Activated CD4-positive, alpha-beta memory T cell treated with anti-CD3 and anti-CD28 coated beads, Interleukin-2, amount 10 ng/mL, durations not matched to agents 7 days and 5 days (primary cell): ENCODE measurements at regions not wholly inside any gene's neighbourhood (a gene's known extent, or its start where the extent isn't known, plus 50 kb on each side); places are given as distances from the start of the nearest gene placed in this dataset.

Experiments
- CTCF ChIA-PET: fragments of 350-600 bp; sonication (Branson Sonifier 250); formaldehyde crosslinking; loops from one replicate; lab custom pipeline; 2021; ENCODE audit warnings: antibody characterized with exemption, inconsistent platforms; lab: Charles Lee
- POLR2A ChIA-PET: fragments of 350-600 bp; sonication (Branson Sonifier 250); formaldehyde crosslinking; loops from one replicate; lab custom pipeline; 2021; ENCODE audit warnings: antibody characterized with exemption; lab: Charles Lee
- DNase-seq: peaks from one replicate; pipeline ENCODE4 v3.0.0-alpha.2; 2020
- H3K27ac Mint-ChIP-seq: one replicate; pipeline ENCODE4 v1.8.0; 2021; ENCODE audit warnings: mild to moderate bottlenecking, mixed read lengths
- H3K27me3 Mint-ChIP-seq: one replicate; pipeline ENCODE4 v1.8.0; 2021; ENCODE audit warnings: mixed read lengths
- H3K36me3 Mint-ChIP-seq: one replicate; pipeline ENCODE4 v1.8.0; 2021; ENCODE audit warnings: low read depth, mixed read lengths
- H3K4me1 Mint-ChIP-seq: one replicate; pipeline ENCODE4 v1.8.0; 2021; ENCODE audit warnings: mixed read lengths
- H3K4me3 Mint-ChIP-seq: one replicate; pipeline ENCODE4 v1.8.0; 2021; ENCODE audit warnings: mild to moderate bottlenecking, mixed read lengths
- H3K9me3 Mint-ChIP-seq: one replicate; pipeline ENCODE4 v1.8.0; 2021; ENCODE audit warnings: mixed read lengths

DNA sequence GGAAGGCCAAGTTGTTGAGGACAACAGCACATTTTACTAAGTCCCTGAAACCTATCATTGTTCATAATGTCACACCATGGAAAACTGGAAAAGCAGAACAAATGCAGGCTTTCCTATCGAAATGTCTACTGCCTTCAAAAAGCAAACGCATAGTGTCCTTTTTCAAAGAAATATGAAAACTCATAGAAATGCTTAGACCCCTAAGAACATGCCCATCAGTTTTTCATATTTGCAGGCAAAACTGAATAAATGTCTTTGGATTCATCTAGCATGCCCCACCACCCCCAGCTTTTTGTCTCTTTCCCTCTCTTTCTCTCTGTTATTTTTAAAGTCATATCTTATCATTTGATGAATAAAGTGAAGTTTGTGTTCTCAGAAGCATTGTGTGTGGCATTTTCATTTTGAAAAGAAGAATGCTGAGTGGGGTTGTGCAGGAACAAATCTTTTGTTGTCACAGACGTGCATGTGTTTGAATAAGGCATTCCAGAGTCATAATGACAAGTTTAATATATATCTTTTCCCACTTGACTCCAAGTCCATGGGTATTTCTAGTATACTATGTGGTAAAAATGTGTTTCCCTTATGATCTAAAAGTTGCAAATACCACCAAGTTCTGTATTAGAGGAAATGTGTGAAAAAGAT is 2180.0 kb upstream of the PIK3C3 start:
- Mint-ChIP-seq H3K27ac (no peak overlapping the region), H3K4me3 (no peak overlapping the region), H3K4me1 (no peaks in the 10 kb centered on the region), H3K9me3 (peaks cover 8% of the 10 kb centered on the region), H3K36me3 (no peaks in the 10 kb centered on the region), H3K27me3 (no peaks in the 10 kb centered on the region)
- DNase-seq = no peak
- ChIA-PET CTCF (no interaction called here), POLR2A (no interaction called here)

DNA sequence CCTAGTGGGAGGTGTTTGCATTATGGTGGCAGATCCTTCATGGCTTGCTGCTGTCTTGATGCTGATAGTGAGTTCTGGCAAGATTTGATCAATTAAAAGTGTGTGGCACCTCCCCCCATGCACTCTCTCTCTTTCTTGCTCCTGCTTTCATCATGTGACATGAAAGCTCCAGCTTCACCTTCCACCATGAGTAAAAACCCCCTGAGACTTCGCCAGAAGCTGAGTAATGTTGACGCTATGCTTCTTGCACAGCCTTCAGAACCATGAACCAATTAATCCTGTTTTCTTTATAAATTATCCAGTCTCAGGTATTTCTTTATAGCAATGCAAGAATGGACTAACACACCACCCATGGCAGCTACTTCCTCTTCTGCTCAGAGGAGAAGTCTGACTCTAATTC is 2181.4 kb upstream of the PIK3C3 start:
- Mint-ChIP-seq H3K36me3 (no peaks in the 10 kb centered on the region), H3K27ac (no peak overlapping the region), H3K27me3 (no peaks in the 10 kb centered on the region), H3K4me1 (no peaks in the 10 kb centered on the region), H3K4me3 (no peak overlapping the region), H3K9me3 (peaks cover 12% of the 10 kb centered on the region)
- POLR2A ChIA-PET = no interaction called here
- DNase-seq = no peak
- CTCF ChIA-PET = no interaction called here

DNA sequence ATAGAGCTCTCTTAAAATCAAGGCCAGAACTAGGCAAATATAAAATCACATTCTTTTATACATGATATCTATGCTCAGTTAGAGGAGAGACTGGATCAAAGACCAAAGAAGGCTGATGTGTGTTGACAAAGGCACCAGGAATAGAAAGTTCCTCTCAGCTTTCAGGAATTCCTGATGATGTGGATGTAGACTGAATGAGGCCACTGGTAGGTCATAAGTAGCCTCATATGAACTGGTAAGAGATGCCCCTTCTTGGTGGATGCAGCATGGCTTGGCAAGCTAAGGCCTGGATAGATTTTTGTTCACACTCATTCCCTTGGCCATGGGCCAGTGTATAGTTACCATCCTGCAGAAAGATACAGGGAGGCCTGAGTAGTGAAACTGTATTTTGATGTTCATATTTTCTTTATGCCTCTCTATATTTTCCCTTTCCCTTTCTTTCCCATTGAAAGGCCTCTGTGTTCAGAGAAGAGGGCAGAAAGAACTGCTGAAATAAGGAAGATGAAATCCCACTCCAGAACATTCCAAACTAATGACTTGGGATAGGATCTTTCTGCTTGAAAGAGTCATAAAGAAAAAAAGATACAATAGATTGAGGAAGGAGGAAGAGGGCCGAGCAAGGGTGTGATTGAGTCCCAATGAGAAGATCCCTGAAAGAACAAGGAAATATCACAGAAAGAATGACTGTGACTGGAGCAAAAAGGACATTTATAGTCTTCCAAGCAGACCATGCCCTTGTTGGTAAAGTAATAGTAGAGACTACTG is 2182.7 kb upstream of the PIK3C3 start:
- Mint-ChIP-seq H3K36me3 (no peaks in the 10 kb centered on the region), H3K9me3 (peaks cover 12% of the 10 kb centered on the region), H3K27ac (no peak overlapping the region), H3K4me1 (no peaks in the 10 kb centered on the region), H3K4me3 (no peak overlapping the region), H3K27me3 (no peaks in the 10 kb centered on the region)
- CTCF ChIA-PET = no interaction called here
- no peak for DNase-seq
- POLR2A ChIA-PET = no interaction called here

DNA sequence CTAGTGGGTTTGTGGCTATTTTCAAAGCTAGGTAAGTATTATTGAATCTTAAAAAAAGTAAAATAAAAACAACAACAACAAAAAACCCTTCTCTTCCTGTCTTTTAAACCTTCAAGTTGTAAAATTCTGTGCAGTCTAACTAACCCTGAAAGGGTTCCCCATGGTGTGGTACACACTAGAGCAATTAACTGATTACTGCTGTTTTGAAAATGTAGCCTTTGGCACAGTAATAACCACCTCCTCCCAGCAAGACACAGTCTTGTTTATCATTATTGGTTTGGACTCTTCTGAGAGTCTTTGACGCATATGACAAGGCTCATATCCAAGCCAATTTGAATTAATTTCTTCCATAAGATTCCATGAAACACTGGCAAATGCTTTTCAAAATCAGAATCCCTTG is 2184.6 kb upstream of the PIK3C3 start:
- H3K36me3 Mint-ChIP-seq = no peaks in the 10 kb centered on the region

DNA sequence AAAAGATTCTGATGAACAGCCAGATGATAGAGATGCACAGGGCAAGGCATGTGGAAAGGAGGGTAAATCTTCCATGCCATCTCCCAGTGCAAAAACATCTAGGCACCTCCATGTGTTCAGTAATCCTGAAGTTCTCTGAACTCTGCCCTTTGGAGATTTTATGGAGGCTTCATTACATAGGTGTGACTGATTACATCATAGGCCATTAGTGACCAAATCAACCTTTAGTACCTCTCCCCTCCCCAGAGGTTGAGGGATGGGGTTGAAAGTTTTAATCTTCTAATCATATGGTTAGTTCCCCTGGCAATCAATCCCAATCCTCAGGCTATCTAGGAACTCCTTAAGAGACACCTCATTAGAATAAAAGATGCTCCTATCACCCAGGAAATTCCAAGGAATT is 2190.2 kb upstream of the PIK3C3 start:
- H3K36me3 Mint-ChIP-seq = no peaks in the 10 kb centered on the region
- no peaks in the 10 kb centered on the region for H3K4me1 Mint-ChIP-seq
- H3K27ac Mint-ChIP-seq = no peak overlapping the region
- peaks cover 11% of the 10 kb centered on the region for H3K9me3 Mint-ChIP-seq
- H3K4me3 Mint-ChIP-seq = no peak overlapping the region
- DNase-seq = no peak
- ChIA-PET CTCF (no interaction called here), POLR2A (no interaction called here)
- H3K27me3 Mint-ChIP-seq = no peaks in the 10 kb centered on the region

More for the DNA sequence above, 2184.6 kb upstream of the PIK3C3 start:
- ChIA-PET POLR2A (no interaction called here), CTCF (no interaction called here)
- H3K4me3 Mint-ChIP-seq = no peak overlapping the region
- no peak for DNase-seq
- no peaks in the 10 kb centered on the region for H3K27me3 Mint-ChIP-seq
- no peaks in the 10 kb centered on the region for H3K4me1 Mint-ChIP-seq
- H3K27ac Mint-ChIP-seq = no peak overlapping the region
- peaks cover 12% of the 10 kb centered on the region for H3K9me3 Mint-ChIP-seq

DNA sequence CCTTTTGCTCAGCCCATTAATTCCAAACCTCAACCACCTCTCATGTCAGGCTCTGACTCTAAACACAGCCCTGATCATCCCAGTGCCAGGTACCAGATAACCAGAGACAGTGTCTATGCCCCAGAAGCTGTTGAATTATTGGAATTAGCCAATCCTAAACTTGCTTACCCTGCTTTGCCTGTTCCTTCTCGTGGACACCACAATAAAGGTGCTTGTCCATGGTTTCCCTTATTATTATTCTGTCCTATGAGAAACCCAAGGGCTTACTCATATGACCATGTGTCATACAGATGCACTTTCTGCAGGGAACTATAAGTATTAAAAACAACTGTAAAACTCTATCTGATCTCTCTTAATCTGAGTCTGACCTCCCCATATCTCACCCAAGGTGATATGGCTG is 2193.8 kb upstream of the PIK3C3 start:
- no peak overlapping the region for H3K4me3 Mint-ChIP-seq
- no peak overlapping the region for H3K27ac Mint-ChIP-seq
- ChIA-PET POLR2A (no interaction called here), CTCF (no interaction called here)
- no peaks in the 10 kb centered on the region for H3K4me1 Mint-ChIP-seq
- no peaks in the 10 kb centered on the region for H3K27me3 Mint-ChIP-seq
- no peaks in the 10 kb centered on the region for H3K36me3 Mint-ChIP-seq
- H3K9me3 Mint-ChIP-seq = peaks cover 12% of the 10 kb centered on the region
- DNase-seq = no peak

DNA sequence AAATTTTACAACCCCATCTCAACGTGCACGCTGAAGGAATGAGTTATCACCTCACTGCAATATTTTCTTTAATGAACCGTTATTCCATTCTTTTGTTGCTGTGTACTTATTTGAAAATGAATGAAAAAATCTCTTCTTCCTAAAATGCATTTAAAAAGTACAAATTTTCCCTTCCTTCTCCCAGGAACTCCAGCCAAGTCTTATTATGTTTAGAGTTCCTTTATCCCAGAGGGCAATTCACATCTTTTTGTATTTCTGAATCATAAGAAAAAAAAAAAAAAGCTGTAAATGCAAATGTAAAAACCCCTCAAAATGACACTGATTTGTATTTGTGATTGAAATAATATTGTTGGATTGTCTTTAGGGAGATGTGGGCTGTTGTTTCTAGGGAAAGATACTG is 2194.3 kb upstream of the CELF4 start:
- CTCF ChIA-PET = no interaction called here
- peaks cover 12% of the 10 kb centered on the region for H3K9me3 Mint-ChIP-seq
- no peak overlapping the region for H3K4me3 Mint-ChIP-seq
- H3K27ac Mint-ChIP-seq = no peak overlapping the region
- POLR2A ChIA-PET = no interaction called here
- H3K36me3 Mint-ChIP-seq = no peaks in the 10 kb centered on the region
- DNase-seq = no peak
- H3K27me3 Mint-ChIP-seq = no peaks in the 10 kb centered on the region
- H3K4me1 Mint-ChIP-seq = no peaks in the 10 kb centered on the region

DNA sequence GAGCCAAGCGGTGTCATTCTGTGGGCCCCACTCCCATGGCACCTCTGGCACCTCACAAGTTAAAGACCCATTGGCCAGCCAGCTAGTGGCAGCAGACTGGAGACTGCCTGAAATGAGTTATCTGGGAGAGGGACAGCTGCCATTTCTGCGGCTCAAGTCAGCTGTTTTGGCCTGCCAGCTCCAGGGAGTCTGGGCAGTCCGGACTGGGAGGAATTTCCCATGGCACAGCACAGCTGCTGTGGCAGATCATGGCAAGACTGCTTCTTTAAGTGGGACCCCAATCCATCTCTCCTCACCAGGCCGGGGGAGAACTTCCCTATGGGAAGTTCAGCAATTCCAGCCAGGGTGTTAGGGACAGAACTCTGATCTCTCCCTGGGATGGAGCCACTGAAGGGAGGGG is 2187.6 kb upstream of the CELF4 start:
- H3K4me3 Mint-ChIP-seq = no peak overlapping the region
- no peaks in the 10 kb centered on the region for H3K4me1 Mint-ChIP-seq
- H3K36me3 Mint-ChIP-seq = no peaks in the 10 kb centered on the region
- ChIA-PET POLR2A (no interaction called here), CTCF (no interaction called here)
- H3K27ac Mint-ChIP-seq = no peak overlapping the region
- H3K9me3 Mint-ChIP-seq = peaks cover 15% of the 10 kb centered on the region
- DNase-seq = no peak
- no peaks in the 10 kb centered on the region for H3K27me3 Mint-ChIP-seq

DNA sequence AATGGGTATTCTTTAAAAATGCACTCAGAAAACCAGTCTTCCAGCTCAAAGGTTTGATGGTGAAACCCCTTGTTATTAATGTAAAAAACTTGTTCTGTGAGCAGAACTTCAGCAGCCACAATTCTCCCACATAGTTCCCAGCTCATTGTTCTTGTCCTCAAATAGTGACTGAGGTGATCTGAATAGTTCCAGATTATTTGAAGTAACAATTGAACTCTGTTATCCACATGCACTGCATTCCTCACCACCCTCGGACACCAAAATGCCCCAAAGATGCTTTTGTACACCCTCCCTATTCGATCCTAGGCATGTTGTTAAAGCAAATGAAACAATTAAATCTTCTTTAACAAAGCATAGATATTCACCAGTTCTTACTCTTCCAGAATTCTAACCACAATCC is 2186.8 kb upstream of the CELF4 start:
- no peak for DNase-seq

DNA sequence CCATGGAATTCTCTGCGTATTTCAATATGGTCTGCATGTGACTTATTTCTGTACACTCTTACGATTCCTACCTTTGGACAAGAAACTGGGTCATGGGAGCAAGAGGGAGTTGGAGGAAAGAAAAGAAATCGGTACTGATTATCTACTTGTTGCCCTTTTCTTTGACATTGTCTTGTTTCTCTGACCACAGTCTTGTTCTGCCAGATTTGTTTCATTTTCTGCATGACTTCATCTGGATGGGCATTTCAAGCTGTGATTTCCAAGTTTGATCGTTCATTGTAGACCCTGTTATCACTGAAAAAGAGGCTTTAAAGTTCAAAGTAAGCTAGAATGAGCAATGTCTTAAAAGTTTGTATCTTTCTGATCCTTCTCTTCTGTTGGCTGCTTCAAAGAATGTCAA is 2186.3 kb upstream of the CELF4 start:
- CTCF ChIA-PET = no interaction called here
- DNase-seq = no peak
- Mint-ChIP-seq H3K27me3 (no peaks in the 10 kb centered on the region), H3K4me3 (no peak overlapping the region), H3K4me1 (no peaks in the 10 kb centered on the region), H3K9me3 (peaks cover 10% of the 10 kb centered on the region), H3K27ac (no peak overlapping the region), H3K36me3 (no peaks in the 10 kb centered on the region)
- POLR2A ChIA-PET = no interaction called here

More for the DNA sequence above, 2186.8 kb upstream of the CELF4 start:
- Mint-ChIP-seq H3K36me3 (no peaks in the 10 kb centered on the region), H3K4me1 (no peaks in the 10 kb centered on the region), H3K27ac (no peak overlapping the region), H3K27me3 (no peaks in the 10 kb centered on the region), H3K4me3 (no peak overlapping the region), H3K9me3 (peaks cover 10% of the 10 kb centered on the region)
- ChIA-PET CTCF (no interaction called here), POLR2A (no interaction called here)

DNA sequence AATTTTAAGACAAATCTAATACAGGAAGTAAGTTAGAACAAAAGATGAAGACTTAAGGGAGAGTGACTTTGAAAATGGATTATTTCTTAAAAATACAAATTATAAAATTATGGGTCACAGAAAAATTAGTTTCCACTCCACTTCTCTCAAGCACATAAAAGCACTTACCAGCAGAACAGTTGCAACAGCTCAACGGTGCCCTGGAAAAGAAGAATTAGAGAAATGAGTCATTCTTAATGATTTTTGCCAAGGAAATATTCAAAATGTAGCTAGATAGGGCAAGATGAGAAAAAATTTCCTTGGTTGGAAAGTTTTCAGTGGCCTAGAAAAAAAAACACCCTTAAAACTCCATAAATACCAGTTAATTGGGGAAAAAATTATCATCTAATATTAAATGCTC is 2185.6 kb upstream of the CELF4 start:
- no peak for DNase-seq
- Mint-ChIP-seq H3K36me3 (no peaks in the 10 kb centered on the region), H3K27ac (no peak overlapping the region), H3K4me3 (no peak overlapping the region), H3K27me3 (no peaks in the 10 kb centered on the region), H3K4me1 (no peaks in the 10 kb centered on the region), H3K9me3 (peaks cover 10% of the 10 kb centered on the region)
- ChIA-PET CTCF (no interaction called here), POLR2A (no interaction called here)

DNA sequence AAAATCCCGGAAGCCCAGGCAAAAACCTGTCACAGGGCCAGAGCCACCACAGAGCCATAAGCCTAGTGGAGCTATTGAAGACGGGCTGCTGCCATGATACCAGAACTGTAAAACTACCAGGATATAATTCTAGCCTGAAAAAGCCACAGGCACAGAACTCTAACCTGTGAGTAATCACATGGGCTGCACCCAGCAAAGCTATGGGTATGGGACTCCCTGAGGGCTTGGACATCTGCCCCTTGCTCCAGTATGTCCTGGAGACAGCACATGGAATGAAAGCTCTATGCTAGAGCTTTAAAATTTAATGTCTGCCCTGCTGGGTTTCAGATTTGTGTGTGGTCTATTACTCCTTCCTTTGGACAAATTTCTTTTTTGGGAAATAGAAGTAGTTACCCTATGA is 2183.6 kb upstream of the CELF4 start:
- H3K4me3 Mint-ChIP-seq = no peak overlapping the region
- peaks cover 3% of the 10 kb centered on the region for H3K9me3 Mint-ChIP-seq
- H3K27ac Mint-ChIP-seq = no peak overlapping the region
- H3K27me3 Mint-ChIP-seq = no peaks in the 10 kb centered on the region
- ChIA-PET POLR2A (no interaction called here), CTCF (no interaction called here)
- H3K4me1 Mint-ChIP-seq = no peaks in the 10 kb centered on the region
- no peak for DNase-seq
- no peaks in the 10 kb centered on the region for H3K36me3 Mint-ChIP-seq

DNA sequence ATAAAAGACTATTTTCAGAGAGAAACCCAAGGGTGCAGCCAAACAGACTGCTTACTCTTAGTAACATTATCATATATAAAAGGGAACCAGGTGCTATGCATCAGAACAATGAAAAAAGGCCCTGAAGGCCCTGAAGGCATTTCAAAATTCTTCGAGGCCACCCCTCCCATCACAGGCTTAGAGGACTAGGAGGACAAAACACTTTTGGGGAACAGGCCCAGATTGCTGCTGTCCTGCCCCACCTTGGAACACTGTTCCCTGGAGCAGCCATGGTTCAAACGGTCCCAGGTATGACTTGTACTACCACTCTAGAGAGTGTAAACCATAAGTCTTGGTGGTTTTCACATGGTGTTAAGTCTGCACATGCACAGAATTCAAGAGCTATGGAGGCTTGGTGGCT is 2183.1 kb upstream of the CELF4 start:
- no peaks in the 10 kb centered on the region for H3K36me3 Mint-ChIP-seq
- DNase-seq = no peak
- ChIA-PET CTCF (no interaction called here), POLR2A (no interaction called here)
- H3K4me1 Mint-ChIP-seq = no peaks in the 10 kb centered on the region
- H3K4me3 Mint-ChIP-seq = no peak overlapping the region
- no peak overlapping the region for H3K27ac Mint-ChIP-seq
- H3K9me3 Mint-ChIP-seq = peaks cover 3% of the 10 kb centered on the region
- no peaks in the 10 kb centered on the region for H3K27me3 Mint-ChIP-seq

DNA sequence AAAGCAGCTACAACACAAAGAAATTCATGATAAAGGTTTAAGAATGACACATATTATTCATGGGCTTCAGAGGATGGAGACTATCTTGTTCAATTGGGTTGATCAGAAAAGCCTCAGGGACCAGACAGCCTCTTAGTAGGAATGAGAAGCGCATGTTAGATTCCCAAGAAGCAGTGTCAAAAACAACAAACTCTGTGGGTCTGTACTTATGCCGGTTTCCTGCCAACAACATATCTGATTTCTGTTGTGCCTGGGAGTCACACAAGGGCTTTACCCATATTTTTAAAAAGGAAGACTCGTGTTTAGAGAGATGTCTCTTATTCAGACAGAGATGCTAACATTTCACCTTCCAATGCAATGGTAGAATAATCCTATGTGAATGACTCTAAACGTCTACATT is 2180.6 kb upstream of the CELF4 start:
- POLR2A ChIA-PET = no interaction called here
- Mint-ChIP-seq H3K4me1 (no peaks in the 10 kb centered on the region), H3K4me3 (no peak overlapping the region), H3K27ac (no peak overlapping the region), H3K36me3 (no peaks in the 10 kb centered on the region), H3K9me3 (no peaks in the 10 kb centered on the region), H3K27me3 (no peaks in the 10 kb centered on the region)
- DNase-seq = no peak
- CTCF ChIA-PET = no interaction called here
